ENCODE measurements at regions not wholly inside any gene's neighbourhood (a gene's known extent, or its start where the extent isn't known, plus 50 kb on each side); places are given as distances from the start of the nearest gene placed in this dataset.

- TF ChIP-seq KLF10 (tag by site-specific recombination; IDR thresholded peaks at IDR 0.05) (no peak), ZNF175 (tag by site-specific recombination; IDR thresholded peaks at IDR 0.05) (no peak)
Observed at GRCh38 chr21:18152371-18152770, 92.3 kb upstream of the CHODL start (continued).

DNA sequence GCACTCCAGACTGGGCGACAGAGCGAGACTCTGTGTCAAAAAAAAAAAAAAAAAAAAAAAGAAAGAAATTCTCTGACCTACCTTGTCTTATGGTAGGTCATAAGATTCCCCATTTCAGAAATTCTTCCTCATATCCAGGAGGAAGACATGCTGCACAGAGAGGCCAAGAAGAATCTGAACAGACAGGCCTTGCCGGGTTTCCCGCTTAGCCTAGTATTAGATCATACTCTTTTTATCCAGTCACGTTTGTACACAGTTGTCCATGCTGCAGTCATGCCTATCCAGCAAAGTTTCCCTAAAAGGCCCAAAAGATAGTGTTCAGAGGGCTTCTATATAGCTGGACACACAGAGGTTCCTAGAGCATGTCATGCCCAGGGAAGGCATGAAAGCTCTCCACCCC is 93.6 kb upstream of the CHODL start:
- POLR2A ChIA-PET = no interaction called here
- no peaks in the 10 kb centered on the region for H3K9me3 ChIP-seq (ENCODE audit: control insufficient read depth, insufficient read depth, low read depth, low read length)
- no peak overlapping the region for H3K4me3 ChIP-seq (ENCODE audit: low read depth, low read length)
- no peak for TF ChIP-seq ZNF510 (tag by site-specific recombination; IDR thresholded peaks at IDR 0.05; ENCODE audit: insufficient replicate concordance)
- no peak for TF ChIP-seq ZNF391 (tag by site-specific recombination; IDR thresholded peaks at IDR 0.05; ENCODE audit: borderline replicate concordance, low read depth)
- no peak for TF ChIP-seq ZNF221 (tag by site-specific recombination; IDR thresholded peaks at IDR 0.05; ENCODE audit: borderline replicate concordance)
- TF ChIP-seq FEZF1 (tag by site-specific recombination; IDR thresholded peaks at IDR 0.05) = no peak
- TF ChIP-seq ZNF324 (tag by site-specific recombination; IDR thresholded peaks at IDR 0.05) = no peak
- no peak for TF ChIP-seq ZNF654 (tag by site-specific recombination; IDR thresholded peaks at IDR 0.05; ENCODE audit: low read depth)
- no peak for TF ChIP-seq ZNF266 (tag by site-specific recombination; IDR thresholded peaks at IDR 0.05; ENCODE audit: low read depth)
- TF ChIP-seq ZNF184 (tag by site-specific recombination; IDR thresholded peaks at IDR 0.05) = no peak
- TF ChIP-seq, protein P1, sequence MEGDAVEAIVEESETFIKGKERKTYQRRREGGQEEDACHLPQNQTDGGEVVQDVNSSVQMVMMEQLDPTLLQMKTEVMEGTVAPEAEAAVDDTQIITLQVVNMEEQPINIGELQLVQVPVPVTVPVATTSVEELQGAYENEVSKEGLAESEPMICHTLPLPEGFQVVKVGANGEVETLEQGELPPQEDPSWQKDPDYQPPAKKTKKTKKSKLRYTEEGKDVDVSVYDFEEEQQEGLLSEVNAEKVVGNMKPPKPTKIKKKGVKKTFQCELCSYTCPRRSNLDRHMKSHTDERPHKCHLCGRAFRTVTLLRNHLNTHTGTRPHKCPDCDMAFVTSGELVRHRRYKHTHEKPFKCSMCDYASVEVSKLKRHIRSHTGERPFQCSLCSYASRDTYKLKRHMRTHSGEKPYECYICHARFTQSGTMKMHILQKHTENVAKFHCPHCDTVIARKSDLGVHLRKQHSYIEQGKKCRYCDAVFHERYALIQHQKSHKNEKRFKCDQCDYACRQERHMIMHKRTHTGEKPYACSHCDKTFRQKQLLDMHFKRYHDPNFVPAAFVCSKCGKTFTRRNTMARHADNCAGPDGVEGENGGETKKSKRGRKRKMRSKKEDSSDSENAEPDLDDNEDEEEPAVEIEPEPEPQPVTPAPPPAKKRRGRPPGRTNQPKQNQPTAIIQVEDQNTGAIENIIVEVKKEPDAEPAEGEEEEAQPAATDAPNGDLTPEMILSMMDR (tag by site-specific recombination; IDR thresholded peaks at IDR 0.05) = no peak
- TF ChIP-seq ZNF211 (tag by site-specific recombination; IDR thresholded peaks at IDR 0.05; ENCODE audit: low read depth) = no peak
- TF ChIP-seq BCL6B (tag by site-specific recombination; IDR thresholded peaks at IDR 0.05) = no peak
- TF ChIP-seq OSR2 (tag by site-specific recombination; IDR thresholded peaks at IDR 0.05) = no peak
- no peak for TF ChIP-seq ZNF701 (tag by site-specific recombination; IDR thresholded peaks at IDR 0.05)
- TF ChIP-seq ZNF280C (tag by site-specific recombination; IDR thresholded peaks at IDR 0.05) = no peak
- TF ChIP-seq ZNF292 (tag by site-specific recombination; IDR thresholded peaks at IDR 0.05; ENCODE audit: borderline replicate concordance, low read depth) = no peak
- TF ChIP-seq ZNF513 (tag by site-specific recombination; IDR thresholded peaks at IDR 0.05) = no peak
- CTCF ChIA-PET = interaction anchor here (1.3 kb wide), 1 partner anchor 10 kb away, joined by 3 read pairs; no protein-coding TSS in a partner anchor
- peaks cover 3% of the 10 kb centered on the region; the same call in 1 of the 2 replicates for H3K4me1 ChIP-seq (ENCODE audit: control insufficient read depth, insufficient read depth, low read length)
- no peak overlapping the region for H3K27ac ChIP-seq (ENCODE audit: extremely low read depth, low read depth, low read length)
- no peaks in the 10 kb centered on the region for H3K36me3 ChIP-seq (ENCODE audit: control insufficient read depth in 2 of 2, insufficient read depth in 1 of 2, low read length in 2 of 2)
